ENCODE measurements at regions not wholly inside any gene's neighbourhood (a gene's known extent, or its start where the extent isn't known, plus 50 kb on each side); places are given as distances from the start of the nearest gene placed in this dataset.

DNA sequence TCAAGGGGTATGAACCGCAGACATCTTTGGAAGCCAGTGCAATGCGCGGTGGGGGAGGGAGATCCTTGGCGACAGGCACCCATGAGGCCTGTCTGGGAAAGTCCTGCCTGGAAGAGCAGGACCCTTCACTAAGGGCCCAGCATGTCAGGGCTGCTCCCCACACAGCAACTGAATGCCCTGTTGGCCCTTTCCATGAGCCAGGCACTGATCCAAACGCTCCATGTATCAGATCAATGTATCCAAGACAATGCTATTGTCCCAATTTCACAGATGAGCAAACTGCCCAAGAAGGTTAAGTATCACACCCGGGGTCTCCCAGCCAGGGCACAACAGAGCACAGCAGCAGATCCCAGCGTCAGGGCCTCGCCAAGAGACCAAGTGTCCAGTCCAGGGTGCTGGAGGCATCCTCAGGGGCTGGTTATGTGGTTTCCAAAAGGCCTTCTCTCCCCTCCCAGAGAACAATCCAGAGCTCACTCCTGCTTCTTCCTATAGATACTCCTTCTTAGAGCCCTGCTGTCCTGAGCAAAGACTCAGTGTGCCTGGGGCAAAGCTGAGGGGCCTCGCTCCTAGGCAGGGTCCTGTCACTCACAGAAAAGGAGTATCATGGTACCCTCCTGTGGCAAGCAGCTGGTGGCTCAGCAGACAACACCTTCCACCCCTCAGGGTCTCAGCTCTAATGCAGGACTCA is 328.0 kb downstream of the NPHP4 start:
- TF ChIP-seq L3MBTL2 (conservative IDR thresholded peaks at IDR 0.05) = no peak
- no peak for TF ChIP-seq FOXK2 (IDR thresholded peaks at IDR 0.05)

Measured in HEK293T (cell line).